RPMI8226 (cell line): ENCODE measurements at regions not wholly inside any gene's neighbourhood (a gene's known extent, or its start where the extent isn't known, plus 50 kb on each side); places are given as distances from the start of the nearest gene placed in this dataset.
"Not testable (repeated sequence)": the region's sequence is repeated elsewhere in the genome, so short reads cannot be mapped to it uniquely, and the experiment has no call there.

Experiments used
- DNase-seq: peaks from one replicate; pipeline ENCODE4 v3.0.0-alpha.2; 2015

DNA sequence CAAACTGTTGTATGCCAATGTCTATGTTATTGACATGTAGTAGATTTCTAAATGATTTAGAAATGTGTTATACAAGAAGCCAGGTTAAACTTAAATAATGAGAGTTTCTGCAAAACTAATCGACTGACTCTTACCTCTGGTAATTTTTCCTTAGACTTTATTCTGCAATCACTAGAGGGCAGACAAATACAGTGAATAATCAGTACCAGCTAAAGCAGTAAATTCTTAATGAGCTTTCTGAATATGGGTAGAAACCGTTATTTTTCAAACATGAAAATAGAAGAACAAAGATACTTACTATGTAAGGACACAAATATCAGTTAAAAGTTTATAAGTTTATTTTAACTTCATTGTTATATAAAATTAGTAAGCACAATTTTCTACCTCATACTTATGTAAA lies 97.9 kb upstream of the RGS1 start:
- DNase-seq: peak; percentile 16

DNA sequence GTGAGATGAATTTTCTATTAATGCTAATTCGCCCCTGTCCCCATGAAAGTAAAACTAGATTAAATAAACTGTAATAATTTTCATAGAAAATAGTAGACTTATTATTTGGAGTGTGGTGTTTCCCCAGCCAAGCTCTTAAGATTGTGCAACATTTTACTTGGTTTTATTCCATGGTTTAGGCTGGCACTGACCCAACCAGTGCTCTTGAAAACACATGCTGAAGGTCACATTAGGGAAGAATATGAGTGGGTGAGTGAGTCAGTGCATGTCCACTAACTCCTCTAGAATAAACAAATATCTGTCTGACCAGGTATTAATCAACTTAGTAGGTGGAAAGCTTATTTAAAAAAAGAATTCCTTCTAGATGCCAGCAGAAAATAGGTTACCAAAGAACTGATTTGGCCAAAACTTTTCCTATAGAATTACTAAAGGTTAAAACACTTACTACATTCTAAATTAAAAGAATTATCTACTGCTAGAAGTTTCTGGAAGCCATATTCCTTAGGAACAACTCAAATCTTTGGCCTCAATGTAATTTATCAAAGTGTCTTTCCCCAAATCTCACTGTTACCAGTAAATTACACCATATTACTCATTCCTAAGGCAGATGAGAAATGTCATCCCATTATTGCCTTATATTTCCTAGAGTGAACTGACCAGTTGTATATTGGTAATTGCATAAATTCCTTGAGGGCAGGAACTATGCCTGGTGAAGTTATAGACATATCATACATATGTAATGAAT lies 89.7 kb upstream of the RGS1 start:
- DNase-seq: no peak

DNA sequence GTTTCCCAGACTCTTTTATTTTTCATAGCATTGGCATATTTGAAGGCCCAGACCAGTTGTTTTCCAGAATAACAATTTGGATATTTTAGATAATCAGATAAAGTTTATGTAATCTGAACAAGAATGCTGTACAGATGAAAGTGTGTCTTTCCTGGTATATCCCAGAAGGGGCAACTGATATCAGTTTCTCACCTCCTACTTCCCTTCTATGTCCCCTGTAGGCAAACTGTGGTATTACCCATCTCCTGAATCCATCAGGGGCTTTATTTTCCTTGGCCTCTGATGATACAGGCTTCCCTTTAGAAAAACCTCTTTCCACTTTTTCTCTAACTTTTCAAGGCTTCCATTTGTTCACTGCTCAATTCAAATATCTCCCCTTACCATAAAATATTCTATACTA lies 87.5 kb upstream of the RGS1 start:
- no peak for DNase-seq

DNA sequence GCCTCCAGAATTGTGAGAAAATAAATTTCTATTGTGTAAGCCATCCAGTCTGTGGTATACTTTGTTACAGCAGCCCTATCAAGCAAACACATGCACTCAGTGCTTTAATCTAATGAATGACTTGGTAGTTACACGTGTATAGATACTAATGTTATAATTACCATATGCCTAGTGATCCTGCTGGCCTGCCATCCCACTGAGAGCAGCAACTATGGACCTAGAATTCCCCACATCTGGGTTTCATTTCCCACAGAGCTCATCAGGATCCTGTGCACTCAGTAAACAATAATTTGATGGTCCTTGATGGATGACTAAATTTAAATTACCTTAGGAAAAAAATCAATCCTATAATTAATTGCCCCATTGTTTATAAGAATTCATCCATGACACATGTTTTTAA lies 86.5 kb upstream of the RGS1 start:
- no peak for DNase-seq

DNA sequence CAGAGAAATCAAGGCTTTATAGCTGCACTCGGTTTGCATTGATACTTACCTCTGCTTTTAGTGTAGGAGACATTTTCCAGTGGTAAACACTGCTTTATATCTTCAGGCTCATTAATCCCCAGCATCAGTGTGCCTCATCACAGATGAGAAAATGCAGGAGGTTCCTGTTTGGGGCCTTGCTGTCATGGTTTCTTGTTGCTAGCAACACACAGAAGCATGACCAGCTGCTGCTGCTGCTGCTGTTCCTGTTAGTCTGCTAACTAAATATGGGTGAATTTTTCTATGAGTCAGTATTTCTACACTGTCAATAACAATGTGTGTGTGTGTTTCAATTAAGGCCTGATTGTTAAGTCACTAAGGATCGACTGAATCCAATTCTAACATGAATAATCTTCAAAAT lies 85.8 kb upstream of the RGS1 start:
- peak; percentile 40 for DNase-seq

DNA sequence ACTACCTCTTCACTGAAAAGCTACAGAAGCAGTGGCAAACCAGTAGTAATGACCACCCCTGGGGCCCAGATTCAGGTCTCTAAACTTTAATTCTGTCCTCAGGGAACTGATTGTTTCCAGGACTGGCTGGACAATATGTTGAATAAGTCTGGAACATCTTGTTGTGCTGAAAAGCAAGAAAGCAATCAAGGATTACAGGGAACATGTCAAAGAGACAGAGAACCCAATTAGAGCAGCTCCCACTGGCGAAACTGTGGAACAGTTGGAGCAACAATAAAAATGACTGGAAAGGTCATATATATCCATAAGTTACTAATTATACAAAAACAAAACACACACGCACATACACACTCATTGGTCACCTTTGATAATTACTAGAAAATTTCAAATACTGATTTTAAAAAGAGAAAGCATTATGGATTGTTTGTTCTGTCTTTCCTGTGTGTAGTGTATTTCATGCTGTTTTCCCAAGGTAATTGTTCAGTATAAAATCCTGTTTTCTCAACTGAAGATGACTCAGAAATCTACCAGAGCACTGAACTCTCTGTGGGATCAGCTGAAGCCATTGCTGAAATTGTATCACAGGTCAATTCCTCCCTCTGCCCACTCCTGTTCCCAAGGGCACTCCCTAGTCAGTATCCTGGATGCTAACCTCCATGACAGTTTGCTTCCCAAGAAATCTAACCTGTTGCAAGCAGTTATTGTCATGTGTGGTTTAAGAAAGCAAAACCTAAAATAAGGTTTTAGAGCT lies 83.6 kb upstream of the RGS1 start:
- DNase-seq: no peak

DNA sequence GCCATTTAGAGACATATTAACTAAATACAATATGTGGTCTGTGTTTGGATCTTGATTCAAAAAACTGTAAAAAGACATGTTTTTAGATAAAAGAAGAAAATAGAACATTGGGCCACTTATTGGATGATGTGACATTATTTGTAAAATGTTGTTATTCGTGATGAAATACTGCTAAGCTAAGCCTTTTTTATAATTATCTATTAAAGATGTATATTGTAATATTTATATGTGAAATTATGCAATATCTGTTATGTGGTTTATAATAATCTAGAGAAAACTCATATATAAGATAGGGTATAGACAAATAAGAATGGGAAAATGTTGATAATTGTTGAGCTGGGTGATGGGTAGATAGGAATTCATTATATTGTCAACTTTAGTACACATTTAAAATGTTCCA lies 82.0 kb upstream of the RGS1 start:
- no peak for DNase-seq

DNA sequence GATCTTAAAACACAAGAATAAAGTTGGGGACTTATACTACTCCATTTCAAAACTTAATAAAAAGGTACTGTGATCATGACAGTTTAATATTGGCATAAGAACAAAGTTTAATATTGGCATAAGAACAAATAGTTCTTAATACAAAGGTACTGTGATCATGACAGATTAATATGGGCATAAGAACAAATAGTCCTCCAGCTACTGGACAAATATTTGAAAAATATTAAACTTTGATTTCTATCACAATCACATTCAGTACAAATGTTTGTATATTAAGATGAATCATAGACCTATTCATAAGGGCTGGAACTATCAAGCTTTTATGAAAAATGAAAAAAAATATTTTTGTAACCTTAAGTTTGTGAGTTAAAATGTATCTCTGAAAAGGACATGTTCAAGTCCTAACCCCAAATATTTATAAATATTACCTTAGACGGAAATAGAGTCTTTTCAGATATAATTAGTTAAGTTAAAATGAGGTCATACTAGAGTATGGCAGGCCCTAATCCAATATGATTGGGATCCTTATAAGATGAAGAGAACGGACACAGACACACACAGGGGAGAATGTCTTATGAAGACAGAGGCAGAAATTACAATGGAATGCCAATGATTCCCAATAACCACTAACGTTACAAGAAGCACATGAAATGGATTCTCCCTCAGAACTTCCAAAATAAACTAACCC lies 79.1 kb upstream of the RGS1 start:
- no peak for DNase-seq

DNA sequence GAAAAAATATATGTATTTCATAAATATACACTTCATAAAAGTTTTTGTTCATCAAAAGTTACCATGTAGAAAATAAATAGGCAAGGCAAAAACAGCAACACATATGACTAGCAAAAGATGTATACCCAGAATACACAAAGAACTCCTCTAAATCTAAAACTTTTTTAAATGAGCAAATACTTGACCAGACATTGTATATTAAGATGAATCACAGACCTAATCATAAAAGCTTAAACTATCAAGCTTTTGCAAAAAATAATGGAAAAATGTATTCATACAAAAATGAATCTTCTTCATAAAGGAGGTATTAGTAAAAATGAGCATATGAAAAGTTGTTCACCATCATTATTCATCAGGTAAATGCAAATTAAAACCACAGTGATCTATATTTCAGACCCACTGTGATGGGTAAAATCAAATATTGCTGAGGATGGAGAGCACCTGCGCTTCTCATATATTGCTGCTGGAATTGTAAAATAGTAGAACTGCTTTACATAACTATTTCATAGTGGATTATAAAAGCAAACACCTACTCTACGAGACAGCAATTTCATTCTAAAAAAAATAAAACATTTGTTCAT lies 78.3 kb upstream of the RGS1 start:
- no peak for DNase-seq

DNA sequence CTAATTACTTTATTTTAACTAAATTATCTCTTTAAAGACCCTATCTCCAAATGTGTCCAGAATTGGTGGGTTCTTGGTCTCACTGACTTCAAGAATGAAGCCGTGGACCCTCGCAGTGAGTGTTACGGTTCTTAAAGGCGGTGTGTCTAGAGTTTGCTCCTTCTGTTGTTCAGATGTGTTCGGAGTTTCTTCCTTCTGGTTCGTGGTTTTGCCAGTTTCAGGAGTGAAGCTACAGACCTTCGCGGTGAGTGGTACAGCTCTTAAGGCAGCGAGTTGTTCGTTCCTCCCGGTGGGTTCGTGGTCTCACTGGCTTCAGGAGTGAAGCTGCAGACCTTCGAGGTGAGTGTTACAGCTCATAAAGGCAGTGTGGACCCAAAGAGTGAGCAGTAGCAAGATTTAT lies 77.5 kb upstream of the RGS1 start:
- DNase-seq: not testable (repeated sequence)

DNA sequence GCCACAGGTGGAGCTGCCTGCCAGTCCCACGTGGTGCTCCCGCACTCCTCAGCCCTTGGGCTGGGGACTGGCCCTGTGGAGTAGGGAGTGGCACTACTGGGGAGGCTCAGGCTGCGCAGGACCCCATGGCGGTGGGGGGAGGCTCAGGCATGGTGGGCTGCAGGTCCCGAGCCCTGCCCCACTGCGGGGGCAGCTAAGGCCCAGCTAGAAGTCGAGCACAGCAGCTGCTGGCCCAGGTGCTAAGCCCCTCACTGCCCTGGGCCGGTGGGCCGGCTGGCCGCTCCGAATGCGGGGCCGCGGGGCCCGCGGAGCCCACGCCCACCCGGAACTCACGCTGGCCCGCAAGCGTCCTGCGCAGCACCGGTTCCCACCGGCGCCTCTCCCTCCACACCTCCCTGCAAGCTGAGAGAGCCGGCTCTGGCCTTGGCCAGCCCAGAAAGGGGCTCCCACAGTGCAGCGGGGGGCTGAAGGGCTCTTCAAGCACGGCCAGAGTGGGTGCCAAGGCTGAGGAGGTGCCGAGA lies 76.5 kb upstream of the RGS1 start:
- not testable (repeated sequence) for DNase-seq

DNA sequence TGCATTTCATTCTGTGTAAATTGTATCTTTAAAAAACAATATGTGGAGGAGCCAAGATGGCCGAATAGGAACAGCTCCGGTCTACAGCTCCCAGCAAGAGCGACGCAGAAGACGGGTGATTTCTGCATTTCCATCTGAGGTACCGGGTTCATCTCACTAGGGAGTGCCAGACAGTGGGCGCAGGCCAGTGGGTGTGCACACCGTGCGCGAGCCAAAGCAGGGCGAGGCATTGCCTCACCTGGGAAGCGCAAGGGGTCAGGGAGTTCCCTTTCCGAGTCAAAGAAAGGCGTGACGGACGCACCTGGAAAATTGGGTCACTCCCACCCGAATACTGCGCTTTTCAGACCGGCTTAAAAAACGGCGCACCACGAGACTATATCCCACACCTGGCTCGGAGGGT lies 75.0 kb upstream of the RGS1 start:
- DNase-seq: not testable (repeated sequence)

DNA sequence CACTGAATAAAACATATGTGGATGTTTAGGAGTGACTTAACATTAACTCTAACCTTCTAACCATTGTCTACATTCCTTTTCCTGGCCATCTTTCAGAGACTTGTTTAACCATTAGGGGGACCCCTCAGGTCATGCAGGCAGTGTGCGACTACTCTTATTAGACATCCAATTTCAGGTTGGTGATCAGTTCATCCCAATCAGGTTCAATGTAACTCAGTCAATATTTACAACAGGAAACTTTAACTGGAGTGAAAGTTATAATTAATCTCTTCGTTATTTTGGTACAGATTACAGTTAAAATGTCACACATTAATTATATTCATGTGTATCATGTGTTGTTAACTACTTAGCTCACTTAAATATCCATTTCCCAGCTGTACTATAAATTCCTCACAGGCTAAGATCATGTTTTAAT lies 68.8 kb upstream of the RGS1 start:
- DNase-seq: peak; percentile 16

DNA sequence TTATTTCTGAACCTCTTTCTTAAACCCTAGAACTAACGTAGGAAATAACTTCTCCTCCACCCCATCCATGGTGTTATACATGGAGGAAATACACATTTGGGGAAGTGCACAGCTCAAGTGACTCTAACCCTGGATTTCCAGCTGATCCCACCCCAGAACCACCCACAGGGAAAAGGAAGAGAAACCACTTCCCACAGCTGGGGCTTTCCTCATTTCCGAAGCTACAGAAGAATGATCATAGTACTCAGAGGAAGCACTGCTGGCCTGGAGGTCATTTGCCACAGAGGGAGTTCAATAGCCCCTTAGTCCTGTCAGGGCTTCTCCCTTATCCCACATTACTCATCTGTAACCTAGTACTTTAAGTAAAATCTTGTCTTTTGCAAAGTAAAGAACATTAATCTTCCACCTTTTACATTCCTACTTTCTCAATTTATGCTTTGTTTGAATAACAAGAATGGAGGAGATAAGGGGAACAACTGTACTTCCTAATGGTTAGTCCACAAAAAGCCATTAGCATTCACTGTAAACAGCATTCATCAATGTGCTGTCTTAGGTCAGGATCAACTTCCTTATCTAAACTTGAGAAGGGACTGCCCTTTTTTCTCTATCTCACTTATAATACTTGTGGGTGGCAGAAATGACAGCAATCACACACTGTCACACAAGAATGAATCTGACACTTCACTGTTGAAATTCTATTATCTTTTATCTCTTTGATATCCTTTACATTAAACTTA lies 63.0 kb upstream of the RGS1 start:
- no peak for DNase-seq

DNA sequence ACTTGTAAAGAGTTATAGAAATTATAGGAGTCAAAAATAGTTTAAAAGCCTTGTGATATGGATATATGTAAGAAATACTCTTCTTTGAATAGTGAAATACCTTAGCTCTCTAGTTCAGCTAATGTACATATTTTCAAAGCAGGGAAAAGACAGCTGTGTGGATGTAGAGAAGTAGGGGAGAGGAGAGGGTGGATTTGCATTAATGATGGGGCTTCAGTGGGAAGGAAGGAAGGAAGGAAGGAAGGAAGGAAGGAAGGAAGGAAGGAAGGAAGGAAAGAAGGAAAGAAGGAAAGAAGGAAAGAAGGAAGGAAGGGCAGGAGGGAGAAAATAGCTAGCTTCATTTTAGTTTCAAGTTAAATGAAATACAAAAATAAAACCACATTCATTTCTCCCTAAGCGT lies 62.4 kb upstream of the RGS1 start:
- DNase-seq: no peak

DNA sequence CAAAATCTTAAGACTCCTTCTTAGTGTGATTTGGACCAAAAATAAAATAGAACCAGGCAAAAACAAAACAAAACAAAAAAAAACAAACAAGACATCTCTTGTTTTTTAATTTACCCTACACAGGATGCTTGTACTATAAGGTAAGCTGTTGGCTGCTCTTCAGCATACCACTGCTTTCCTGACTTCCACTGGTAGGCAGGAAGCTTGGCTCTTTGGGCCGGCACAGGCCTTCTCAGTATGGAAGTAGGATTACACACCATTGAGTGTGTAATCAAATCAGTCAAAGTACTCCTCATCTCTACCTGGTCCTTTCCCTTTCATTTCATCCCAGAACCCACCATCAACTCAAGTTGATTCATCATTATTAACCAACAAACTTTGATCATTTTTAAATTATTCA lies 61.9 kb upstream of the RGS1 start:
- DNase-seq: no peak

DNA sequence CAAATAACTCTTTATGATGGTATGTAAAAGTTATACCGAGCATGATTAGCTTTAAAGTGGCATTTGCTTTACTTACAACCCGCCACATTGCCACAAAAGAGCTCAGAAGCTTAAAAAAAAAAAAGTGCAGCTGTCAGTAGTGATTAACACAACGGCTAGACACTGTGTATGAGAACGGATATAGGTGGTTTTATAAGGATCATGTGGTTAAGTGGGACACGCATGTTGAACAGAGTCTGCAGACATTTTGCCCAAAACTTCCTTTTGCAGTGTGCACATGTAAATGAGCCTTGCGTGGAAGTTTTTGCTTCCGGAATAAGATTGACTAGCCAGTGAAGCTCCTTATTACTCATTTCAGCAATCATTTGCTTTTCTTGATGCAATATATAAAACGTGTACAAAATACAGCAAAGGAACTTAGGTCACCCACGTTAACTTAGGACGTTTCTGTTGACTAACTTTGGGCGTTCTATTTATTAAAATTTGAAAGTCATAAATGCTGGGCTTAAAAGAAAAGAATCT lies 58.7 kb upstream of the RGS1 start:
- DNase-seq: peak; percentile 46

DNA sequence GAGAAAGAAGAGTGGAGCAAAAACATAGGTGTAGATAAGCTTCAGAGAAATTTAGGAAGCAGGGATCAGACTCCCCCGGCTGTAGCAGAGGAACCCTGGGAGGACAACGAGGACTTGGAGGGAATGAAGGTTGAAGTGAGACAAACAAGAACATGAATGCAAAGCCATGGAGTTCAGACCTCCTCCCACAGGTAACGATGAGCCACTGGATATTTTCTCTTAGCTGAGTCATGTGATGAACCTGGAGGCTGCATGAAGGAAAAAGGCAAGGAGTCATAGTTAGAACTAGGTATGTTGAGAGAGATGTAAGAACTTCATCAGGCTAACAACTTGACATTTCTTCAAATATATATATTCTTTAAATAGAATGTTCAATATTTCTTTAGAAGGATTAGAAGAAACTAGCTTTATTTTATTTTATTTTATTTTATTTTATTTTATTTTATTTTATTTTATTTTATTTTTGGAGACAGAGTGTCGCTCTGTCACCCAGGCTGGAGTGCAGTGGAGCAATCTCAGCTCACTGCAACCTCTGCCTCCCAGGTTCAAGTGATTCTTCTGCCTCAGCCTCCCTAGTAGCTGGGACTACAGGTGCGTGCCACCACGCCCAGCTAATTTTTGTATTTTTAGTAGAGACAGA lies 57.7 kb upstream of the RGS1 start:
- DNase-seq: not testable (repeated sequence)

DNA sequence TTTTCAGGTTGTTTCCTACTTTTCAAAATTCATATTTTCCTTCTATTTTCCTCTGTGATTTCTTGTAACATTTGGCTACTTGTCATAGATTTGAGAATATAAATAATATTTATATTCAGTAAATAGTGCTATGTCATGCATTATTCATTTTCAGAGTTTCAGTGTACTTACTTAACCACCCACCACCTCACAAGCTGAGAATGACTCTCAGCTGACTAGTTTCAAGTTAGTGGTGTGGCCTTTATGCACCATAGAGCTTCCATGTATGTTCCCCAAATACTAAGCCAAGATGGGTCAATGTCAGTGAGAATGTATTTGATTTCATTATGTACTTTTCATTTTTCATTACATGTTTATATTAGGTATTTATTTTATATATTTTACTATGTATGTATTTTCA lies 56.9 kb upstream of the RGS1 start:
- DNase-seq: no peak

DNA sequence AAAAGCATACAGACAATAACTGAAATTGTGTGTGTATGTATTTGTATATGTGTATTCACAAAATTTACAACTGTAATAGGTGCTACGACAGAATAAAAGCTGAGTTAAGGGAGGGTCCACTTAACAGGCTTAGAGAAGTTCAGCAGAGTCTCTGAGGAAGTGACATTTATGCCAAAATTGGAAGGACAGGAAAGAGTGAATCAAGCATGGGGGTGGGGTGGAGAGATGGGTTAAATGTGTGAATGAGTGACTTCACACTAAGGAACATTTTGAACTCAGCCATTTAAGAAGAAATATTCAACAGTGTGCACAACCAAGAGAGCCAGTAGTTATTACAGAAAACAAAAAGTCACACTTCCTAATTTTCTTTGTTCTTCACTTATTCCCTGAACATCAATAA lies 53.8 kb upstream of the RGS1 start:
- DNase-seq: no peak

DNA sequence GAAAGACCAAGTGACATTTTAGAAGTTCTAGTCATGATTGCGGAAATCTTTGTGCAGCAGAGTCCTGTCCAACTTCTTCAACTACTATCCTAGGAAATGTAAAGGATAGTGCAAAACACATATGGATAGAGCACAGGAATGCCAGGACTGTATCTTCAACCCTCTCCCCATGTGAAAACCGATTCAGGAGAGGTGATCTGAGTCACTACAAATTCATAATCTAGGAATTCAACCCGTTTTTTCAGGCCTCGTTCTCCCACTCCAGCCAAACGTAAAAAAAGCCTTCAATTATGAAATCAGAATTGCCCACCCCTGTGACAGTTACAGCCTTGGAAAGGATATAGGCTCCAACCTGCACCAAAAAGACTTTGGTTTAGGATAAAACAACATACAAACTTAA lies 52.9 kb upstream of the RGS1 start:
- DNase-seq: no peak

DNA sequence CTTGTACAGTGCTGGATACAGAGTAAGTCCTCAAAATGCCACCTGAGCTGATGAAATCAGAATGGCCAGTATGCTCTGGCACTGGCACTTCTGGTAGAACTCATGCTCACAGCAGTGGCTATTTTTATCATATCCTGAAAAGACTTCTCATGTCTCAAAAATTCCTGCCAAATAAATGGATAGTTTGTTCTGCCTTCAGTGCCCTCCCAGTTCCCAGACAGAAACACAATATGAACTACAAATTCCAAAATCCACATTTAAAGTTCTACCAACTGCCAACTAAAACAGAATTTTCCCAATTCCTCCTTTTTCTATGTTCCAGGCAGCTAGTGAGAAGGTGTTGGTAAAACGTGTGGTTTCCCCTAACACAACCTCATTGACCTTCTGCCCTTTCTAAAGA lies 51.4 kb upstream of the RGS1 start:
- DNase-seq: no peak
